Keratinocyte (primary cell): ENCODE measurements at regions not wholly inside any gene's neighbourhood (a gene's known extent, or its start where the extent isn't known, plus 50 kb on each side); places are given as distances from the start of the nearest gene placed in this dataset.

Experiments
- DNase-seq: peaks from one replicate; pipeline ENCODE4 v3.0.0-alpha.2; 2011; ENCODE audit warnings: low read depth, missing footprints, low spot score
- FAIRE-seq: peaks from 2 replicates; lab custom pipeline; 2011; peaks lifted over from hg19 to GRCh38; lab: Jason Lieb, UNC
- H2AFZ ChIP-seq: 2 replicates; pipeline ENCODE4 v1.6.0; 2012; ENCODE audit warnings: low read length, control low read depth, inconsistent platforms; ENCODE audit not compliant: control insufficient read depth
- H3K27ac ChIP-seq: 2 replicates; pipeline ENCODE4 v1.5.1; 2011; ENCODE audit warnings: low read length; ENCODE audit not compliant: control insufficient read depth, insufficient read depth
- H3K27me3 ChIP-seq: 3 replicates; pipeline ENCODE4 v1.6.0; 2011; ENCODE audit warnings: low read length; ENCODE audit not compliant: control insufficient read depth, insufficient read depth; ENCODE audit errors: extremely low read depth
- H3K36me3 ChIP-seq, 2 experiments: 2 replicates in 1 of 2; 3 replicates in 1 of 2; pipeline ENCODE4 v1.5.1; 2011; ENCODE audit warnings: low read length in 2 of 2, mild to moderate bottlenecking in 1 of 2; ENCODE audit not compliant: control insufficient read depth in 2 of 2, insufficient read depth in 2 of 2; ENCODE audit errors: extremely low read depth in 1 of 2
- H3K4me1 ChIP-seq: 3 replicates; pipeline ENCODE4 v1.5.1; 2011; ENCODE audit warnings: low read length; ENCODE audit not compliant: control insufficient read depth, insufficient read depth; ENCODE audit errors: extremely low read depth
- H3K4me2 ChIP-seq: 3 replicates; pipeline ENCODE4 v1.6.0; 2011; ENCODE audit warnings: low read depth, low read length; ENCODE audit not compliant: control insufficient read depth, insufficient read depth; ENCODE audit errors: extremely low read depth
- H3K4me3 ChIP-seq, 3 experiments: fragments of 200-600 bp in 1 of 3; sonication (generic) in 1 of 3; 2 replicates in 2 of 3; 3 replicates in 1 of 3; pipeline ENCODE4 v1.5.1; 2011 to 2016; ENCODE audit warnings: low read length in 3 of 3, mild to moderate bottlenecking in 3 of 3, control low read depth in 2 of 3, inconsistent platforms in 1 of 3, low read depth in 1 of 3, mixed read lengths in 1 of 3, mixed run types in 1 of 3, moderate library complexity in 1 of 3; ENCODE audit not compliant: control insufficient read depth in 2 of 3, insufficient read depth in 2 of 3; ENCODE audit errors: extremely low read depth in 1 of 3
- H3K79me2 ChIP-seq: 2 replicates; pipeline ENCODE4 v1.6.0; 2012; ENCODE audit warnings: low read length; ENCODE audit not compliant: control insufficient read depth, insufficient read depth
- H3K9ac ChIP-seq: 3 replicates; pipeline ENCODE4 v1.6.0; 2011; ENCODE audit warnings: low read length; ENCODE audit not compliant: control insufficient read depth, insufficient read depth; ENCODE audit errors: extremely low read depth
- H3K9me1 ChIP-seq: 3 replicates; pipeline ENCODE4 v1.6.0; 2011; ENCODE audit warnings: low read length; ENCODE audit not compliant: control insufficient read depth, insufficient read depth; ENCODE audit errors: extremely low read depth
- H3K9me3 ChIP-seq: 2 replicates; pipeline ENCODE4 v1.5.1; 2012; ENCODE audit warnings: low read depth, low read length; ENCODE audit not compliant: control insufficient read depth
- H4K20me1 ChIP-seq: 3 replicates; pipeline ENCODE4 v1.6.0; 2011; ENCODE audit warnings: low read length; ENCODE audit not compliant: control insufficient read depth, insufficient read depth; ENCODE audit errors: extremely low read depth
- EZH2 ChIP-seq: IDR thresholded peaks from one replicate; pipeline ENCODE4 v1.6.1; 2012; ENCODE audit warnings: inconsistent platforms, mild to moderate bottlenecking, low read length, moderate library complexity
- dilution Hi-C: fragments of 300-500 bp; cut with MboI; formaldehyde crosslinking; loops from one replicate; pipeline ENCODE4 v1.7.0; 2020; ENCODE audit warnings: low sequenced_read_pairs; ENCODE audit not compliant: extremely low pct_ligation_motif_present
- TF ChIP-seq, protein P1 (sequence below), 3 experiments: IDR thresholded peaks in 1 of 3; conservative IDR thresholded peaks in 1 of 3; optimal IDR thresholded peaks in 1 of 3; 2 replicates in 2 of 3; 3 replicates in 1 of 3; pipeline versions ENCODE3 to v1.5.1; 2011; ENCODE audit warnings: low read length in 3 of 3, mild to moderate bottlenecking in 3 of 3, moderate library complexity in 2 of 3, control low read depth in 1 of 3, inconsistent platforms in 1 of 3; ENCODE audit not compliant: insufficient read depth in 2 of 3; ENCODE audit errors: extremely low read depth in 1 of 3

- no peak for FAIRE-seq
- dilution Hi-C loops = no loop called here
- no peaks in the 10 kb centered on the region for H4K20me1 ChIP-seq
These were observed 665.7 kb downstream of the ADGRL2 start for GRCh38 chr1:82466416-82466815.

DNA sequence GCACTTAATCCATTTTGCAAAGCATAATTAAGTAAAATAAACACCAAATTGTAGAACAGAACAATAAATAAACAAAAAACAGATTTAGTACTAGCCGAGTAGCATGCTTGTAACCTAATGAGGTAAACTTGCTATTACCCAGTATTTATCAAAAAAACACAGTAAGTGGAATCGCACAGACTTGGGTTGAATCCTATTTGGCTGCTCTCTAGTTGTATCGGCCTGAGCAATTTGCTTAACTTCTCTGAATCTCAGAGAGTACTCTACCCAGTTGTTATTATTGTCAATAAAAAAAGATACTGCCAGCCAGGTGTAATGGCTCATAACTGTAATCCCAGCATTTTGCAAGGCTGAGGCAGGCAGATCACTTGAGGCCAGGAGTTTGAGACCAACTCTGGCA, 664.3 kb downstream of the ADGRL2 start:
- TF ChIP-seq, protein P1, sequence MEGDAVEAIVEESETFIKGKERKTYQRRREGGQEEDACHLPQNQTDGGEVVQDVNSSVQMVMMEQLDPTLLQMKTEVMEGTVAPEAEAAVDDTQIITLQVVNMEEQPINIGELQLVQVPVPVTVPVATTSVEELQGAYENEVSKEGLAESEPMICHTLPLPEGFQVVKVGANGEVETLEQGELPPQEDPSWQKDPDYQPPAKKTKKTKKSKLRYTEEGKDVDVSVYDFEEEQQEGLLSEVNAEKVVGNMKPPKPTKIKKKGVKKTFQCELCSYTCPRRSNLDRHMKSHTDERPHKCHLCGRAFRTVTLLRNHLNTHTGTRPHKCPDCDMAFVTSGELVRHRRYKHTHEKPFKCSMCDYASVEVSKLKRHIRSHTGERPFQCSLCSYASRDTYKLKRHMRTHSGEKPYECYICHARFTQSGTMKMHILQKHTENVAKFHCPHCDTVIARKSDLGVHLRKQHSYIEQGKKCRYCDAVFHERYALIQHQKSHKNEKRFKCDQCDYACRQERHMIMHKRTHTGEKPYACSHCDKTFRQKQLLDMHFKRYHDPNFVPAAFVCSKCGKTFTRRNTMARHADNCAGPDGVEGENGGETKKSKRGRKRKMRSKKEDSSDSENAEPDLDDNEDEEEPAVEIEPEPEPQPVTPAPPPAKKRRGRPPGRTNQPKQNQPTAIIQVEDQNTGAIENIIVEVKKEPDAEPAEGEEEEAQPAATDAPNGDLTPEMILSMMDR (optimal IDR thresholded peaks at IDR 0.05 in 1 of 3, IDR thresholded peaks at IDR 0.05 in 1 of 3, conservative IDR thresholded peaks at IDR 0.05 in 1 of 3; ENCODE audit: extremely low read depth in 1 of 3, insufficient read depth in 2 of 3, low read length in 3 of 3) = no peak
- no peak for TF ChIP-seq EZH2
- Histone ChIP-seq H3K4me2 (no peak overlapping the region), H3K27me3 (no peaks in the 10 kb centered on the region), H3K4me3 (no peak overlapping the region), H3K9me1 (no peaks in the 10 kb centered on the region), H2AFZ (no peak overlapping the region), H3K79me2 (no peaks in the 10 kb centered on the region), H3K9me3 (no peaks in the 10 kb centered on the region), H3K27ac (no peak overlapping the region), H3K36me3 (no peaks in the 10 kb centered on the region), H3K4me1 (no peaks in the 10 kb centered on the region), H3K9ac (no peak overlapping the region), H4K20me1 (no peaks in the 10 kb centered on the region)
- DNase-seq (no peak), FAIRE-seq (no peak)
- dilution Hi-C loops = no loop called here

More at GRCh38 chr1:82466416-82466815, 665.7 kb downstream of the ADGRL2 start:
- TF ChIP-seq, protein P1 (optimal IDR thresholded peaks at IDR 0.05 in 1 of 3, IDR thresholded peaks at IDR 0.05 in 1 of 3, conservative IDR thresholded peaks at IDR 0.05 in 1 of 3; ENCODE audit: extremely low read depth in 1 of 3, insufficient read depth in 2 of 3, low read length in 3 of 3) = no peak
- no peak for TF ChIP-seq EZH2
- Histone ChIP-seq H3K27me3 (no peaks in the 10 kb centered on the region), H3K4me1 (no peaks in the 10 kb centered on the region), H3K4me3 (no peak overlapping the region), H3K4me2 (no peak overlapping the region), H3K9ac (no peak overlapping the region), H3K9me3 (no peaks in the 10 kb centered on the region), H3K79me2 (no peaks in the 10 kb centered on the region), H2AFZ (no peak overlapping the region), H3K9me1 (no peaks in the 10 kb centered on the region), H3K36me3 (no peaks in the 10 kb centered on the region), H3K27ac (no peak overlapping the region)
- DNase-seq = no peak
